Vagina (tissue), 2 donors: ENCODE measurements at regions not wholly inside any gene's neighbourhood (a gene's known extent, or its start where the extent isn't known, plus 50 kb on each side); places are given as distances from the start of the nearest gene placed in this dataset.
"Not testable (repeated sequence)": the region's sequence is repeated elsewhere in the genome, so short reads cannot be mapped to it uniquely, and the experiment has no call there.

Source experiments
- CTCF ChIP-seq, 3 experiments: fragments of 450-650 bp in 2 of 3; fragments of 200-600 bp in 1 of 3; sonication (generic) in 1 of 3; IDR thresholded peaks; one replicate each; pipeline ENCODE4 v1.5.1; 2017 to 2019; ENCODE audit warnings: antibody characterized with exemption in 3 of 3, mild to moderate bottlenecking in 2 of 3, moderate library complexity in 2 of 3
- POLR2A ChIP-seq, 2 donors: fragments of 450-650 bp; IDR thresholded peaks; one replicate each; pipeline ENCODE4 v1.6.1; 2017; ENCODE audit warnings: antibody characterized with exemption in 2 of 2, mild to moderate bottlenecking in 2 of 2, moderate library complexity in 2 of 2
- POLR2AphosphoS5 ChIP-seq, 2 donors: sonication (generic); formaldehyde crosslinking; IDR thresholded peaks; one replicate each; pipeline ENCODE4 v1.9.0; 2017; ENCODE audit warnings: antibody characterized with exemption in 2 of 2, mild to moderate bottlenecking in 2 of 2, low read depth in 1 of 2; ENCODE audit not compliant: insufficient read depth in 1 of 2

DNA sequence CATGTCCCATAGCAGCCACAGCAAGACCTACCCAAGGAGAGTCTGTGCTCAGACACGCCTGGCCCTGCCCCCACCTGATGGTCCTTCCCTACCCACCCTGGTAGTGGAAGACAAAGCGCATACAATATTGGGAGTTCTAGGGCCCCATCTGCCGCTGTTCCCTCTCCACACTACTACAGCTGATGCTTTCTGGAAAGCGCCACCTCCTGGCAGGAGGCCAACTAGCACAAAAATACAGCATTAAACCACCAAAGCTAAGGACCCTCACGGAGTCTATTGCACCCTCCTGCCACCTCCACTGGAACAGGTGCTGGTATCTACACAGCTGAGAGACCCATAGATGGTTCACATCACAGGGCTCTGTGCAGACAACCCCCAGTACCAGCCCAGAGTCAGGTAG, 50.9 kb upstream of the IGFBP5 start:
- not testable (repeated sequence) for TF ChIP-seq POLR2A (IDR thresholded peaks at IDR 0.05); CTCF (IDR thresholded peaks at IDR 0.05); POLR2AphosphoS5 (IDR thresholded peaks at IDR 0.05; ENCODE audit: insufficient read depth in 1 of 2, low read depth in 1 of 2)
